SK-N-SH (cell line): ENCODE measurements at regions not wholly inside any gene's neighbourhood (a gene's known extent, or its start where the extent isn't known, plus 50 kb on each side); places are given as distances from the start of the nearest gene placed in this dataset.

Source experiments
- CTCF ChIA-PET: fragments of 300-600, 350-600 bp; formaldehyde crosslinking; extraction: SDS; loops from one replicate; lab custom pipeline; 2021; lab: Yijun Ruan, JAX
- POLR2A ChIA-PET: fragments of 350-600 bp; sonication (Branson Sonifier 250); formaldehyde crosslinking; extraction: SDS; loops from one replicate; lab custom pipeline; 2020; ENCODE audit warnings: antibody characterized with exemption, inconsistent platforms; lab: Yijun Ruan, JAX
- DNase-seq: peaks from one replicate; pipeline ENCODE4 v3.0.0; 2012
- H2AFZ ChIP-seq: fragments of 200-600 bp; sonication (generic); 2 replicates; pipeline ENCODE4 v1.8.1; 2016; ENCODE audit warnings: antibody characterized with exemption, mild to moderate bottlenecking, low read depth
- H3F3A ChIP-seq: fragments of 200-600 bp; sonication (generic); replicated peaks from 2 replicates; pipeline ENCODE3; 2016; ENCODE audit warnings: antibody characterized with exemption, mild to moderate bottlenecking; ENCODE audit not compliant: insufficient read depth
- H3K27ac ChIP-seq, 2 experiments: fragments of 200-500 bp in 1 of 2; fragments of 200-600 bp in 1 of 2; sonication (Bioruptor generic) in 1 of 2; sonication (generic), shearing (Covaris generic) in 1 of 2; 2 replicates each; pipeline versions ENCODE4 v1.5.1 to v1.6.1; 2014 to 2016; ENCODE audit warnings: low read depth in 2 of 2, inconsistent platforms in 1 of 2, low read length in 1 of 2, mild to moderate bottlenecking in 1 of 2, mixed read lengths in 1 of 2
- H3K27me3 ChIP-seq: fragments of 200-600 bp; sonication (generic), shearing (Covaris generic); 2 replicates; pipeline ENCODE4 v1.6.1; 2016; ENCODE audit warnings: mixed run types; ENCODE audit not compliant: insufficient read depth
- H3K36me3 ChIP-seq, 2 experiments: fragments of 200-500 bp in 1 of 2; fragments of 200-600 bp in 1 of 2; sonication (Bioruptor generic) in 1 of 2; sonication (generic) in 1 of 2; replicated peaks in 1 of 2; 2 replicates each; pipeline versions ENCODE3 to v1.5.1; 2014 to 2016; ENCODE audit warnings: low read length in 1 of 2, mild to moderate bottlenecking in 1 of 2; ENCODE audit not compliant: insufficient read depth in 2 of 2, control insufficient read depth in 1 of 2
- H3K4me1 ChIP-seq, 2 experiments: fragments of 200-500 bp in 1 of 2; fragments of 200-600 bp in 1 of 2; sonication (Bioruptor generic) in 1 of 2; sonication (generic), shearing (Covaris generic) in 1 of 2; 2 replicates each; pipeline versions ENCODE4 v1.5.1 to v1.6.1; 2014 to 2016; ENCODE audit warnings: low read depth in 1 of 2, low read length in 1 of 2, mixed run types in 1 of 2; ENCODE audit not compliant: insufficient read depth in 2 of 2, control insufficient read depth in 1 of 2
- H3K4me2 ChIP-seq: fragments of 200-600 bp; sonication (generic), shearing (Covaris generic); 2 replicates; pipeline ENCODE4 v1.6.1; 2017; ENCODE audit warnings: mixed run types
- H3K4me3 ChIP-seq, 2 experiments: fragments of 200-500 bp in 1 of 2; fragments of 200-600 bp in 1 of 2; sonication (Bioruptor generic) in 1 of 2; sonication (generic), shearing (Covaris generic) in 1 of 2; 2 replicates each; pipeline versions ENCODE4 v1.5.1 to v1.8.1; 2014 to 2016; ENCODE audit warnings: low read depth in 2 of 2, inconsistent platforms in 1 of 2, low read length in 1 of 2, mild to moderate bottlenecking in 1 of 2, mixed read lengths in 1 of 2, moderate library complexity in 1 of 2
- H3K79me2 ChIP-seq: fragments of 200-600 bp; sonication (generic); 2 replicates; pipeline ENCODE4 v1.8.1; 2017; ENCODE audit warnings: mild to moderate bottlenecking; ENCODE audit not compliant: insufficient read depth
- H3K9ac ChIP-seq: fragments of 200-600 bp; sonication (generic); 2 replicates; pipeline ENCODE4 v1.6.1; 2017; ENCODE audit warnings: mixed run types
- H3K9me2 ChIP-seq: fragments of 200-600 bp; sonication (generic); 2 replicates; pipeline ENCODE4 v1.6.1; 2017; ENCODE audit warnings: mixed run types
- H3K9me3 ChIP-seq: fragments of 200-600 bp; sonication (generic); 2 replicates; pipeline ENCODE4 v1.6.1; 2017; ENCODE audit warnings: mixed run types, mild to moderate bottlenecking, moderate library complexity
- H4K20me1 ChIP-seq: fragments of 200-600 bp; sonication (generic); 2 replicates; pipeline ENCODE4 v1.6.1; 2017; ENCODE audit warnings: mild to moderate bottlenecking, mixed run types; ENCODE audit not compliant: insufficient read depth
- CHD2 ChIP-seq: fragments of 150-350 bp; IDR thresholded peaks from 2 replicates; pipeline ENCODE4 v1.6.1; 2018; ENCODE audit warnings: low read length; ENCODE audit not compliant: partially characterized antibody
- ELF1 ChIP-seq: IDR thresholded peaks from 2 replicates; pipeline ENCODE4 v1.4.0; 2012
- EP300 ChIP-seq, 2 experiments: IDR thresholded peaks; 2 replicates each; pipeline versions ENCODE4 v1.4.0 to v1.6.1; 2012; ENCODE audit warnings: borderline replicate concordance in 1 of 2, low read depth in 1 of 2, low read length in 1 of 2
- FOXJ3 ChIP-seq: sonication (generic); formaldehyde crosslinking; IDR thresholded peaks from 2 replicates; pipeline ENCODE4 v1.5.1; 2020; ENCODE audit warnings: mild to moderate bottlenecking, missing genetic modification reagents
- FOXM1 ChIP-seq: IDR thresholded peaks from 2 replicates; pipeline ENCODE4 v1.4.0; 2012; ENCODE audit warnings: low read depth, mild to moderate bottlenecking
- GABPA ChIP-seq: IDR thresholded peaks from 2 replicates; pipeline ENCODE4 v1.4.0; 2012; ENCODE audit warnings: low read depth, mild to moderate bottlenecking
- JUND ChIP-seq: IDR thresholded peaks from 2 replicates; pipeline ENCODE4 v1.4.0; 2012
- MEF2A ChIP-seq: IDR thresholded peaks from 2 replicates; pipeline ENCODE4 v1.4.0; 2012; ENCODE audit warnings: low read depth, borderline replicate concordance
- NFIC ChIP-seq: IDR thresholded peaks from 2 replicates; pipeline ENCODE4 v1.4.0; 2012; ENCODE audit warnings: borderline replicate concordance
- POLR2AphosphoS5 ChIP-seq: IDR thresholded peaks from 2 replicates; pipeline ENCODE4 v1.6.1; 2012; ENCODE audit warnings: low read depth, low read length
- RAD21 ChIP-seq: IDR thresholded peaks from 2 replicates; pipeline ENCODE4 v1.6.1; 2012; ENCODE audit warnings: mild to moderate bottlenecking, low read length
- RXRA ChIP-seq: IDR thresholded peaks from 2 replicates; pipeline ENCODE4 v1.4.0; 2012; ENCODE audit warnings: low read depth, mild to moderate bottlenecking, borderline replicate concordance
- SMC3 ChIP-seq: IDR thresholded peaks from 2 replicates; pipeline ENCODE4 v1.6.1; 2012; ENCODE audit warnings: low read depth, low read length, improper control_type of control experiment
- TCF12 ChIP-seq: IDR thresholded peaks from 2 replicates; pipeline ENCODE4 v1.4.0; 2012
- YY1 ChIP-seq: IDR thresholded peaks from 2 replicates; pipeline ENCODE4 v1.4.0; 2012; ENCODE audit warnings: low read depth, mild to moderate bottlenecking
- WGBS: methylation state at CpG from one replicate; pipeline ENCODE4 v1.1.6; 2017; ENCODE audit warnings: low lambda C conversion rate; 5-methylcytosine and 5-hydroxymethylcytosine counted together
- TF ChIP-seq, protein P1 (sequence below): fragments of 150-350 bp; IDR thresholded peaks from 2 replicates; pipeline ENCODE4 v1.6.1; 2016; ENCODE audit warnings: mild to moderate bottlenecking, low read depth, low read length
- TF ChIP-seq, protein P2 (sequence below): IDR thresholded peaks from 2 replicates; pipeline ENCODE4 v1.4.0; 2012; ENCODE audit warnings: low read depth
- TF ChIP-seq, protein P3 (sequence below): fragments of 200-600 bp; sonication (generic); IDR thresholded peaks from 2 replicates; pipeline ENCODE4 v1.6.1; 2017; ENCODE audit warnings: antibody characterized with exemption, mild to moderate bottlenecking, moderate library complexity
- TF ChIP-seq, protein P4 (sequence below): IDR thresholded peaks from 2 replicates; pipeline ENCODE4 v1.4.0; 2012; ENCODE audit warnings: low read depth, borderline replicate concordance

DNA sequence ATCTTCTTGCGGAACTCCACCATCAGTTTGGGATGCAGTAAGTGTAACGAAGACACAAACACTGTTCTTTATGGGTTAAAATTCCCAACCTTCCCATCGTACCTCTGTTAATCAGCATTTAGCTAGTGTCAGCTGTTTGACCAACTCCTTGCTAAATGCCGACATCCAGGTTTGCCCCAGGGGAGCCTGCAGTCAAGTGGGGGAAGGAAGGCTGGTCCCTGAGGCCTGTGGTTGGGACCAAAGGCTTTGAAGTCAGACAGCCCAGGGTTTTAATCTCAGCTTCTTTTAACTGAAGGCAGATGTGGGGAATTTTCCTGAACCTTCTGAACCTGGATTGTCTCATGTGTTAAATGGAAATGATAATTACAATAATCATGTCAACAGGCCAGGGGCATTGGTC, 443.7 kb downstream of the GLRX3 start:
- H3K9ac ChIP-seq = no peak overlapping the region
- TF ChIP-seq TCF12 (no peak), RXRA (no peak), POLR2AphosphoS5 (no peak), CHD2 (no peak)
- TF ChIP-seq, all 33 proteins: peak for 0
- 29% methylated on average over 4 of the region's 4 CpGs for WGBS
- CTCF ChIA-PET = interaction anchor here (1.1 kb wide), 1 partner anchor 26 kb away, joined by 3 read pairs; no protein-coding TSS in a partner anchor
- no peak for DNase-seq
- H3K27ac ChIP-seq = no peak overlapping the region
- no peak overlapping the region for H3K4me3 ChIP-seq
- no peaks in the 10 kb centered on the region for H3K9me2 ChIP-seq
- H2AFZ ChIP-seq = no peak overlapping the region
- no peaks in the 10 kb centered on the region for H3F3A ChIP-seq
- no peak overlapping the region for H3K4me2 ChIP-seq
- H3K27me3 ChIP-seq = no peaks in the 10 kb centered on the region
- no peaks in the 10 kb centered on the region for H3K9me3 ChIP-seq
- H3K36me3 ChIP-seq = no peaks in the 10 kb centered on the region
- no peaks in the 10 kb centered on the region for H3K79me2 ChIP-seq
- H4K20me1 ChIP-seq = no peaks in the 10 kb centered on the region
- POLR2A ChIA-PET = no interaction called here
- no peaks in the 10 kb centered on the region for H3K4me1 ChIP-seq

DNA sequence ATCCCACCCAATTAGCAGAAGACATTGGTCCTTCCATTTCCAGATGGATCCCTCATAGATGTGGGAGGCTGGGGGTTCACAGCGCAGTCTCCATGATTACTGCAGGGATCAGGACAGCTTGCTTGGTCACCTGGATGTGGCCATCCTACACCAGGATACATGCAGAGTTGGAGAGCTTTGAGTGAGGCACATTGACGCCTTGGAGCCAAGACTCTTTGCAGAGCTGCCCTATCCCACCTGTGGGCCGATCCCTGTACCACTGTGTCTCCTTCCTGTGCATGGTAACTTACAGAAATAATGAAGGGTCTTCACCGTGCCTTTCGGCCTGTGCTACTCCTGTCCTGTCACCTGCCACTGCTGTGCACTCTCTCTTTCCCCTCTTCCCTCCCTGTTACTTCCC, 444.8 kb downstream of the GLRX3 start:
- 21% methylated on average over 4 of the region's 5 CpGs for WGBS
- H3K79me2 ChIP-seq = no peaks in the 10 kb centered on the region
- no peaks in the 10 kb centered on the region for H3K4me1 ChIP-seq
- ChIA-PET CTCF (no interaction called here), POLR2A (no interaction called here)
- H3K27ac ChIP-seq = no peak overlapping the region
- no peaks in the 10 kb centered on the region for H3F3A ChIP-seq
- no peaks in the 10 kb centered on the region for H3K9me2 ChIP-seq
- H3K4me3 ChIP-seq = no peak overlapping the region
- DNase-seq = no peak
- no peaks in the 10 kb centered on the region for H4K20me1 ChIP-seq
- no peak overlapping the region for H2AFZ ChIP-seq
- H3K9me3 ChIP-seq = no peaks in the 10 kb centered on the region
- H3K4me2 ChIP-seq = no peak overlapping the region
- H3K36me3 ChIP-seq = no peaks in the 10 kb centered on the region
- H3K9ac ChIP-seq = no peak overlapping the region
- TF ChIP-seq MEF2A (no peak), SMC3 (no peak), RXRA (no peak), POLR2AphosphoS5 (no peak), NFIC (no peak), FOXJ3 (CRISPR knock-in tag) (no peak), JUND (no peak), EP300 (IDR thresholded peaks at IDR 0.05; ENCODE audit: borderline replicate concordance in 1 of 2, low read depth in 1 of 2, low read length in 1 of 2) (no peak), GABPA (no peak), RAD21 (no peak), YY1 (no peak), ELF1 (no peak), FOXM1 (no peak)
- TF ChIP-seq, protein P1, sequence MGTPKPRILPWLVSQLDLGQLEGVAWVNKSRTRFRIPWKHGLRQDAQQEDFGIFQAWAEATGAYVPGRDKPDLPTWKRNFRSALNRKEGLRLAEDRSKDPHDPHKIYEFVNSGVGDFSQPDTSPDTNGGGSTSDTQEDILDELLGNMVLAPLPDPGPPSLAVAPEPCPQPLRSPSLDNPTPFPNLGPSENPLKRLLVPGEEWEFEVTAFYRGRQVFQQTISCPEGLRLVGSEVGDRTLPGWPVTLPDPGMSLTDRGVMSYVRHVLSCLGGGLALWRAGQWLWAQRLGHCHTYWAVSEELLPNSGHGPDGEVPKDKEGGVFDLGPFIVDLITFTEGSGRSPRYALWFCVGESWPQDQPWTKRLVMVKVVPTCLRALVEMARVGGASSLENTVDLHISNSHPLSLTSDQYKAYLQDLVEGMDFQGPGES = no peak
- TF ChIP-seq, protein P2, sequence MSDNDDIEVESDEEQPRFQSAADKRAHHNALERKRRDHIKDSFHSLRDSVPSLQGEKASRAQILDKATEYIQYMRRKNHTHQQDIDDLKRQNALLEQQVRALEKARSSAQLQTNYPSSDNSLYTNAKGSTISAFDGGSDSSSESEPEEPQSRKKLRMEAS = no peak
- TF ChIP-seq, protein P3, sequence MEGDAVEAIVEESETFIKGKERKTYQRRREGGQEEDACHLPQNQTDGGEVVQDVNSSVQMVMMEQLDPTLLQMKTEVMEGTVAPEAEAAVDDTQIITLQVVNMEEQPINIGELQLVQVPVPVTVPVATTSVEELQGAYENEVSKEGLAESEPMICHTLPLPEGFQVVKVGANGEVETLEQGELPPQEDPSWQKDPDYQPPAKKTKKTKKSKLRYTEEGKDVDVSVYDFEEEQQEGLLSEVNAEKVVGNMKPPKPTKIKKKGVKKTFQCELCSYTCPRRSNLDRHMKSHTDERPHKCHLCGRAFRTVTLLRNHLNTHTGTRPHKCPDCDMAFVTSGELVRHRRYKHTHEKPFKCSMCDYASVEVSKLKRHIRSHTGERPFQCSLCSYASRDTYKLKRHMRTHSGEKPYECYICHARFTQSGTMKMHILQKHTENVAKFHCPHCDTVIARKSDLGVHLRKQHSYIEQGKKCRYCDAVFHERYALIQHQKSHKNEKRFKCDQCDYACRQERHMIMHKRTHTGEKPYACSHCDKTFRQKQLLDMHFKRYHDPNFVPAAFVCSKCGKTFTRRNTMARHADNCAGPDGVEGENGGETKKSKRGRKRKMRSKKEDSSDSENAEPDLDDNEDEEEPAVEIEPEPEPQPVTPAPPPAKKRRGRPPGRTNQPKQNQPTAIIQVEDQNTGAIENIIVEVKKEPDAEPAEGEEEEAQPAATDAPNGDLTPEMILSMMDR = no peak
- TF ChIP-seq, protein P4, sequence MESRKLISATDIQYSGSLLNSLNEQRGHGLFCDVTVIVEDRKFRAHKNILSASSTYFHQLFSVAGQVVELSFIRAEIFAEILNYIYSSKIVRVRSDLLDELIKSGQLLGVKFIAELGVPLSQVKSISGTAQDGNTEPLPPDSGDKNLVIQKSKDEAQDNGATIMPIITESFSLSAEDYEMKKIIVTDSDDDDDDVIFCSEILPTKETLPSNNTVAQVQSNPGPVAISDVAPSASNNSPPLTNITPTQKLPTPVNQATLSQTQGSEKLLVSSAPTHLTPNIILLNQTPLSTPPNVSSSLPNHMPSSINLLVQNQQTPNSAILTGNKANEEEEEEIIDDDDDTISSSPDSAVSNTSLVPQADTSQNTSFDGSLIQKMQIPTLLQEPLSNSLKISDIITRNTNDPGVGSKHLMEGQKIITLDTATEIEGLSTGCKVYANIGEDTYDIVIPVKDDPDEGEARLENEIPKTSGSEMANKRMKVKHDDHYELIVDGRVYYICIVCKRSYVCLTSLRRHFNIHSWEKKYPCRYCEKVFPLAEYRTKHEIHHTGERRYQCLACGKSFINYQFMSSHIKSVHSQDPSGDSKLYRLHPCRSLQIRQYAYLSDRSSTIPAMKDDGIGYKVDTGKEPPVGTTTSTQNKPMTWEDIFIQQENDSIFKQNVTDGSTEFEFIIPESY = no peak
- no peaks in the 10 kb centered on the region for H3K27me3 ChIP-seq
